IMR-90 (cell line): ENCODE measurements at regions not wholly inside any gene's neighbourhood (a gene's known extent, or its start where the extent isn't known, plus 50 kb on each side); places are given as distances from the start of the nearest gene placed in this dataset.

ENCODE experiments used
- BHLHE40 ChIP-seq: fragments of 150-350 bp; IDR thresholded peaks from 2 replicates; pipeline ENCODE4 v1.6.1; 2016; ENCODE audit warnings: mild to moderate bottlenecking, low read depth, low read length
- CEBPB ChIP-seq: IDR thresholded peaks from 2 replicates; pipeline ENCODE4 v1.6.1; 2012; ENCODE audit warnings: low read depth, low read length, improper control_type of control experiment
- MAZ ChIP-seq: IDR thresholded peaks from 2 replicates; pipeline ENCODE4 v1.6.1; 2012; ENCODE audit warnings: low read depth, mild to moderate bottlenecking, low read length, improper control_type of control experiment, moderate library complexity, borderline replicate concordance
- POLR2A ChIP-seq: IDR thresholded peaks from 2 replicates; pipeline ENCODE4 v1.6.1; 2012; ENCODE audit warnings: mild to moderate bottlenecking, low read depth, low read length
- RFX5 ChIP-seq: IDR thresholded peaks from 2 replicates; pipeline ENCODE4 v1.8.0; 2012; ENCODE audit warnings: low read depth, mild to moderate bottlenecking, low read length, moderate library complexity
- SMC3 ChIP-seq: fragments of 150-350 bp; IDR thresholded peaks from 2 replicates; pipeline ENCODE4 v1.6.1; 2016; ENCODE audit warnings: low read depth, mild to moderate bottlenecking, antibody characterized with exemption, low read length, moderate library complexity
- TF ChIP-seq, protein P1 (sequence below): conservative IDR thresholded peaks from 2 replicates; pipeline ENCODE4 v1.5.1; 2012; ENCODE audit warnings: mild to moderate bottlenecking, low read depth, low read length, improper control_type of control experiment

DNA sequence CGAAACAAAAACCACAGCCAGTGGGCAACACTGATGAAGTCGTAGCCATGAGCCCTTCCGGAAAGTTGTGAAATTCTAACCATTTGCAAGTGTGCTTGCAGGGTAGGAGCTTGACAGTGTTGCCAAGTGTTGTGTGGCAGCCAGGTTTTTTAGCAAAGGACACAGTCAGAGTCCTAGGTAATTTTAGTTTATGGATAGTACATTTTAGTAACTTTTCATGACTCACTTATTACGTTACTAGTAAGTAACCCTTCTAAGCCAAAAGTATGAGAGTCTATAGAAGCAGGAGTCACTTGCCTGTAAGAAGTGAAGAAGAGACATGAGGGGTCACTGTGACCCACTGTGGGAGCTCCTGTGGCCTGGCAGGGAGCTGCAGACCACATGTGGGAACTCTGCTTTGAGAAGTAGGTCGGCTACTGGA lies 54.8 kb upstream of the ADPGK start:
- TF ChIP-seq SMC3 (no peak), POLR2A (no peak), RFX5 (no peak), BHLHE40 (no peak), CEBPB (no peak), MAZ (no peak)
- TF ChIP-seq, protein P1, sequence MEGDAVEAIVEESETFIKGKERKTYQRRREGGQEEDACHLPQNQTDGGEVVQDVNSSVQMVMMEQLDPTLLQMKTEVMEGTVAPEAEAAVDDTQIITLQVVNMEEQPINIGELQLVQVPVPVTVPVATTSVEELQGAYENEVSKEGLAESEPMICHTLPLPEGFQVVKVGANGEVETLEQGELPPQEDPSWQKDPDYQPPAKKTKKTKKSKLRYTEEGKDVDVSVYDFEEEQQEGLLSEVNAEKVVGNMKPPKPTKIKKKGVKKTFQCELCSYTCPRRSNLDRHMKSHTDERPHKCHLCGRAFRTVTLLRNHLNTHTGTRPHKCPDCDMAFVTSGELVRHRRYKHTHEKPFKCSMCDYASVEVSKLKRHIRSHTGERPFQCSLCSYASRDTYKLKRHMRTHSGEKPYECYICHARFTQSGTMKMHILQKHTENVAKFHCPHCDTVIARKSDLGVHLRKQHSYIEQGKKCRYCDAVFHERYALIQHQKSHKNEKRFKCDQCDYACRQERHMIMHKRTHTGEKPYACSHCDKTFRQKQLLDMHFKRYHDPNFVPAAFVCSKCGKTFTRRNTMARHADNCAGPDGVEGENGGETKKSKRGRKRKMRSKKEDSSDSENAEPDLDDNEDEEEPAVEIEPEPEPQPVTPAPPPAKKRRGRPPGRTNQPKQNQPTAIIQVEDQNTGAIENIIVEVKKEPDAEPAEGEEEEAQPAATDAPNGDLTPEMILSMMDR: no peak
